ENCODE measurements at regions not wholly inside any gene's neighbourhood (a gene's known extent, or its start where the extent isn't known, plus 50 kb on each side); places are given as distances from the start of the nearest gene placed in this dataset.
"Not testable (repeated sequence)": the region's sequence is repeated elsewhere in the genome, so short reads cannot be mapped to it uniquely, and the experiment has no call there.

DNA sequence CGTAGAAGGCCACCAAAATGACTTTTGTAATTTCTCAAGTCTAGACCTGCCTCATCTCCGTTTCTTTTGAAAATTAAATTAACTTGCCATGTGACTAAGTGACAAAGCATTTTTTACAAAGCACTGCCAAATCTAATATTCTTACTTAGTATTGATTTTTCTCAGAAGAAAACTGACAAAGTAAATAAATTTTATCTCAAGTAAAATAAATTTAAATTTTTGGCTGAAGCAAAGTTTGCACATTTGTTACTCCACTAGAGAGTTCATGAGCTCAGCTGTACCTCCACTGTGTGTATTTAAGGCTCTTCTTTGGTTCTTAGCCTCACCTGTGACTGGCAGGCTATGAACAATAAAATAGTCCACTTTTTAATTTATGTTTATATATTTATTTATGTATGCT, 441.1 kb upstream of the PCDH10 start:
- DNase-seq: no peak

DNA sequence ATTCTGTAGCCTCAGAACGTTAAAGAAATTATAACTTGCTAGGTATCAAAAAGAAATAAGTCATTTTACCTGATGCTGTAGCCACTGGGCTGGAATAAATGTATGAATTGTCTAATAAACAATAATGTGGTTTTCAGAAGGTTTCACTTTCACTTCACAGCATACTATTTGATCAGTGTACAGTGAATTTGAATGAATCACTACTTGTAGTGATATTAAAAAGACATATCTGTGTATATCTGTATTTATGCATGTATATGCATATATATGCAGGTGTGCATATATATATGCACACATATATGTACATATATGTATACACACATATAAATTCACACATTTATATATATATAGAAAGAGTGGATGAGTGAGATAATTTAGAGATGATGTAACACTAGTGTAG, 440.0 kb upstream of the PCDH10 start:
- no peak for DNase-seq

DNA sequence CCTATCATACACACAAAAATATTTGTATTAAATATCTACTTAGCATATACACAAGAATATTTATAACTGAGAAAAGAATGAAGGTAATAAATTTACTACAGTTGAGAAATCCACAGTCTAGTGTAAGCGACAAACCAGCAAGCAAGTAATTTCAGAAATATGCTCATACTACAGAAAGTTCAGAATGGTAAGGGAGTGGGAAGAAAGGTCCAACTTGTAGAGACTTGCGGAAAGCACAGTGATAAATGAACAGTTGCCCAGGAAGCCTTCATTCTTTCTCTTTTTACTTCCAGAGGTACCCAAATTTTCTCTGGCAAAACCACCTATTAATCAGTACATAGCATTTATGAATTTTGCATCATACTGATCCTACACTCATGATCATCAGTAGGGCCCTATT, 438.1 kb upstream of the PCDH10 start:
- no peak for DNase-seq

DNA sequence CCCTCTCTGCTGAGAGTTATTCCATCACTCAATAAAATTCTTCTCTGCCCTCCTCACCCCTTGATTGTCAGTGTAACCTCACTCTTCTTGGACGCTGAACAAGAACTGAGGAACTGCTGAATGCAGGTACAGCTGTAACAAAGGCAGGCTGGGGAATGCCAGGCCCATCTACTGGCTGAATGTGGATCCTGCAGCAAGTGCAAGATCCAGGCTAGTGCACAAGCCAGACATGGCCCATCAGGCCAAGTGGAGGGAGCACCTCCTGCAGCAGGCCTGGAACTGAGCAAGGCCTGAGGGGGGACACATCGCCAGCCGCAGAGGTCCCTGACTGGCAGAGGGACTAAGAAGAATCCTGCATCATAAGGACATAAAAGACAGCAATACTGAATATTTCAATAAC, 411.8 kb upstream of the PCDH10 start:
- DNase-seq: no peak

DNA sequence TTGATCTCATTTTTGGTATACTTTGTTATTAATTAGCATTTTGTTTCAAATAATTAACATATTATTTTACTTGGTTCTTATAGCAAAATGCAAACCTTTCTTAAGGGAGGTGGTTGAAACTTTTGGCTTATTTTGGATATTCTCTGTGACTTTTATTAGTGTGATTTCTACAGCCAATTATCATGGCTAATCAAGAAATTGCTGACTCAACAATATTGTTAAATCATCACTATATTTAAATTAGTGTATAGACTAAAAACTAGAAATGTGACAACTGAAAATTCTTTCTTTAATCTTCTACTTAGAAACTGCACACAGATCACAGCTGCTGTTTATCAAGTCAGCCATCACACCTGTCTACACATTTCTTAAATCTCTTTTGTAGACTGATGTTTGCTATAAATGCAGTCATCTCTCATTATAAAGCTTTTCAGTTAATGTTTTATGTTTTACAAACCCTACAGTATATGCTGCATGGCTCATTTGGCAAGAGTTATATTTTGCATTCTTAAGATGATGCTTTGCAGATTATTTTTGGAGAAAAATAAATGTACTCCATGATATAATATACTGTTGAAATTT, 389.8 kb upstream of the PCDH10 start:
- DNase-seq: no peak

DNA sequence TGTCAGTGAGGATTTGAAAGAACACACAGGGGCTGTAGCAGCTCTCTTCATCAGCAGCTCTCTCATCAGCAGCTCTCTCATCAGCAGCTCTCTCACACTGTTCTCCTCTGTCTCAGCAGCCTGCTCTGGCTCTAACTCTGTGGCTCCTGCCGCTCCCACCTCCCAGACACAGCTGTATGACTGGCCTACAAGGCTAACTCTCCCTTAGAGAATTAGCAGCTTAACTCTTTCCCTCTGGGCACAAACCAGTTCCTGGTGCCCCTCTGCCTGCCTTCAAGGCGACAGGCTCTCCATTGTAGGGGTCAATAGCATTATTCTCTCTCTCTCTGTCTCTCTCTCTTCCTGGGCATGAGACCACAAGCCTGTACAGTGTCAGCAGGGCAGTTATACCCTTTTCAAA, 385.6 kb upstream of the PCDH10 start:
- no peak for DNase-seq

DNA sequence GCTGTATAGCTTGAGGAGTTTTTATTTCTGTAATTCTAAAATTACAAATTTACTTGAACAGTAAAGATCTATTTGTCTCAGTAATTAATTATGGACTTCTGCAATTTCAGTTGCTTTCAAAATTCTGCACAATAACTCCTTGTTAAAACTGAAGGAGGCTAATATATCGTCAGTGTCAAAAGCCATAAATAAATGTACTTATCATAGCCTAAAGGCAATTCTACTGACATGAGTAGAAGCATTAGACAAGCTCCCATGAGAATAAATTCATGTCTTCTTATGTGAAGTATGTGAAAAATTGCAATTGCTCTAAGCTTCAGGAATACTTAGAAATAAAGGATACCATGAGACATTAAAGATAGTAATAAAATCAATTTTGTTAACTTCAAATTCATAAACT, 381.2 kb upstream of the PCDH10 start:
- no peak for DNase-seq

DNA sequence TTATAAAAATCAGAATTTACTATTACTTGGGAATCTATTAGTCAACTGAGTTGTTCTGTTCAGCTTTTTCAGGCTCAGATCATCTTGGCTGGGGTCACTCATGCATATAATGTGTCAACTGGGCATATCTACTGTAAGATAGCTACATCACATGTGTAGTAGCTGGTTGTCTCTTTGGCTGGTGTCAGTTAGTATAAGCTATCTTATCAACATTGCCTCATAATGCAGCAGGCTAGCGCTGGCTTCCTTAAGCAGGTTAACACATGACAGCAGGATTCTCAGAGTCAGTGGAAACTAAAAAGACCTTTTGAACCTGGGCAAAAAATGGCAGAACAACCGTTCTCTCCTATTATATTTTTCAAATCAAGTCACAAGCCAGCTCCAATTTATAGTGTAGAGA, 378.3 kb upstream of the PCDH10 start:
- no peak for DNase-seq

DNA sequence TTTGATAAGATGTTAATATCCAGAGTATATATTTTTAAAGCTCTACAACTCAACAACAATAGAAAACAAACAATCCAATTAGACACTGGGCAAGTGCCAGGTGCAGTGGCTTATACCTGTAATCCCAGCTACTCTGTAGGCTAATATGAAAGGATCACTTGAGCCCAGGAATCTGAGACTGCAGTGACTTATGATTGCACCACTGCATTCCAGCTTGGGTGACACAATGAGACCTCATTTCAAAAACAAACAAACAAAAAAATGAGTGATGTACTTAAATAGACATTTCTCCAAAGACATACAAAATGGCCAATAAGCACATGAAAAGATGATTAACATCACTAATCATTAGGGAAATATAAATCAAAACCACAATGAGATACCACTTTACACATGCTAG, 356.8 kb upstream of the PCDH10 start:
- no peak for DNase-seq

DNA sequence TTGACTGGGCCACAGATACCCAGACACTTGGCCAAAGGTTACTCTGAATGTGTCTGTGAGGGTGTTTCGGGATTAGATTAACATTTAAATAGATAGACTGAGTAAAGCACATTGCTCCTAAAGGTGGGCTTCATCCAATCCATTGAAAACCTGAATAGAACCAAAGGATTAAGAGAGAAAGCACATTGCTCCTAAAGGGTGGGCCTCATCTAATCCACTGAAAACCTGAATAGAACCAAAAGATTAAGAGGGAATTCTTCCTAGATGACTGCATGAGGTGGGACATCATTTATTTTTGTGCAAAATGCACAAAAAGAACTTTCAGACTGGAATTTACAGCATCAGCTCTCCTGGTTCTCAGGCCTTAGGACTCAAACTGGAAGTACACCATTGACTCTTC, 351.2 kb upstream of the PCDH10 start:
- DNase-seq: no peak

DNA sequence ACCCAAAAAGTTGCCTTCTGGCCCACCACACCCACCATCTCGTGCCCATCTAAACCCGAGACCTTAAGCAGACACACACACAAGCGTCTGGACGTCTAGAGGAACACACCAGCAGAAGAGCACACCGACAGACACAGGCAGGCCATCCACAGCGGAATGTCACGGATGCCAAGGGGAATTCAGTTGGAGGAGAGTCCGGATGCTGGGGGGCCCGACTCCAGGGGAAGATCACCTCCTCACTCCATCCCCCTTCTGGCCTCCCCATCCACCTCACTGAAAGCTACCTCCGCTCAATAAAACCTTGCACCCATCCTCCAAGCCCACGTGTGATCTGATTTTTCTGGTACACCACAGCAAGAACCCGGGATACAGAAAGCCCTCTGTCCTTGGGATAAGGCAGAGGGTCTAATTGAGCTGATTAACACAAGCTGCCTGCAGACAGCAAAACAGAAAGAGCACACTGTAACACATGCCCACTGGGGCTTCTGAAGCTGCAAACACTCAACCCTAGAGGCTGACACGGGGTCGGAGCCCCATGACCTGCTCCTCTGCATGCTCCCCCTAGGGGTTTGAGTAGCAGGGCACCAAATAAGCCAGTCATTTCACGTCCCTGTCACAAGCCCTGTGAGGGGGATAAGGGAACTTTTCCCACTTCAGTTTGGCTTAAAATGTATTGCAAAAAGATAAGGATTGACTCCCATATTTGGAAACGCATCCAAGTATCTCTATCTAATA, 339.6 kb upstream of the PCDH10 start:
- no peak for DNase-seq

DNA sequence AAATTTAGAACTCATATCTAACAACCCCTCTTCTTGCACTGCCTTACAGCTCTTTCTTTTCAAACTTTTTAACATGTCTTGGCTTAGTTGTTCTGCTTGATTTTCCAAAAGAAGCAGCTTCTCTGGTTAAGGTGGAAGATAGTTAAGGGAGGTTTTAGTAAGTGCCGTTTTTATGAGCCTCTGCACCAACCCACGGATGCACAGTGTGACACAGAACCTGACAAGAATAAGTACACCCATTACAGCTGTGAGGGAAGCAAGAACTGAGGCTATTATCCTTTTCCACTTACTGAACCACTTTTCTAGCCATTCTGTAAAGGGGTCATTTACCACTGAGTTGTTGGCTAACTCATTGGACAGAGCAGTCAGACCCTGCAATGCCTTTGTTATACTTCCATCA, 336.0 kb upstream of the PCDH10 start:
- DNase-seq: not testable (repeated sequence)

DNA sequence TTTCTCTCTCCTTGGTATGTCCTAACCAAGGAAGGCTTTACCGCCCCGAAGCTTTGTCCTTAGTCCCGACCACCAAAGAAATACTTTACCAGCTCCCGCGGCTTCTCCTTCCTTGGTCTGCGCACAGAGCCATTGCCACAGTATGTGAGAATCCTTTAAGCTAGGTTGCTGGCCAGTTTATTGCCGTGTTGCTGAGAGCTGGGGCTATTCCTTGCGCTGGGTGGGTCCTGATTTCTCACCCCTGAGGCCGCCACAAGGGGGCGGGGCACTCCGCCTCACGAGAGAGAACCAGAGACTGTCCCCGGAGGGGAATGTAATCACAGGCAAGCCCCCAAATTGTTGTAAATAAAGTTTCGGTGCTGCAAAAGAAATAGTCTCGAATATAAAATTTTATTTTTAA, 331.0 kb upstream of the PCDH10 start:
- DNase-seq: no peak

DNA sequence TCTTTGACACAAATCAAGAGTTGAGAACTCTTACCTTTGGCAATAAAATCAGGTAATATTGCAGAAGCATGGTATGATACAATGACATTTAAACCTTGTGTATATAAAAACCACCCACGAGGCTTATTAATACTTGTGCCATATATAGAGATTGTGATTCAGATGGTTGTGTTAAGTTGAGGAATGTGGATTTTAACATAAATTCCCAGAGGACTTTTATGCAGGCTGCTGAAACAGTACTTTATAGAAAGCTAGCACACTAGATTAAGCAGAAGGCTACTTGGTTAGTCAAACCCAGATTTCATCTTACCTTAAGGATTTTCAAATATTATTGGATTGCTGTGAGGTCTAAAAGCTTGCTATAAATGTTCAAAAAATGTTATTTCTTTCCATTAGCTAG, 325.7 kb upstream of the PCDH10 start:
- no peak for DNase-seq

DNA sequence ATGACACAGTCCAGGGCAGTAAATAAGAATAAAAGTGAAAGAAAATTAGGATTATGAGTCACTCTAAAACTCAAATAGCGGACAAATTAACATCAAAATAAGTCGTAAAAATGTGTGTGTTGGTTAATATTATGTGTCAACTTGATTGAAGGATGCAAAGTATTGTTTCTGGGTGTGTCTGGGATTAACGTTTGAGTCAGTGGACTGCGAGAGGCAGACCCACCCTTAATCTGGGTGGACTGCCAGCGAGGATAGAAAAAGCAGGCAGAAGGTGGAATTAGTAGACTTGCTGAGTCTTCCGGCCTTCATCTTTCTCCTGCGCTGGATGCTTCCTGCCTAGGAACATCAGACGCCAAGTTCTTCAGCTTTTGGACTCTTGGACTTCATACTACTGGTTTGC, 324.3 kb upstream of the PCDH10 start:
- no peak for DNase-seq

DNA sequence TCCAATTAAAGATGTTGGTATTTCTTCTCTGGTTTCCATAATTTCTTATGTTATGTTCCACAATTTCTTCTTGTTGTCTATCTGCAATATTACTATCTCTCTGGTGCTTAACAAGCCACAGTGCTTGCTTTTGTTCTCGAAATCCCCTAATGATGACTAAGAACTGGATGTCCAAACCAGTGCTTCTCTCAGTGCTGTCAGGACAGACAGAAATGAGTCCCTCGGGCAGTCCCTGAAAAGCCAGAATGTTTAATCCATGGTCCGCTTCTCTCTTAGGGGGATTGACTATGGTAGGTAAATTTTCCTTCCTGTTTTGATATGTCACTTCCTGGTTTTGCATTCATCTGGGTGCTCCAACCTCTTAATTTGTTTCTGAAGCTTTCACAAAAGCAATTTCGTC, 321.6 kb upstream of the PCDH10 start:
- DNase-seq: no peak

DNA sequence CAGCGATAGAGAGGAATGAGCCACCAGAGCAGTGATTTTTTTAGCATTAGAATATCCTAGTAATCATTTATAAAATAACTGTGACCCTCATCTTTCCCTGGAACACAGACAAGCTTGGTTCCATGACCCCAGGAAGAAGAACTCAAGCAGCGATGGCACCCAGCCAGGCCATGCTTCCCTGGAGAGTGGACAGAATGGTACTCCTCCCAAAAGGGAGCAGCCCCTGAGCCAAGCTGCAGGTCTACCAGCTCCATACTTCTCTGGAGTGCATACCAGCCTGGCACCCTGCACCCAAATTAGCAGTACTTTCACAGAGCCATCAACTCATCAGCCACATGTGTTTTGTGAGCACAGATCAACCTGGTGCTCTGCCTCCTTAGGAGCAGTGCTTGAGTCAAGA, 310.9 kb upstream of the PCDH10 start:
- no peak for DNase-seq

DNA sequence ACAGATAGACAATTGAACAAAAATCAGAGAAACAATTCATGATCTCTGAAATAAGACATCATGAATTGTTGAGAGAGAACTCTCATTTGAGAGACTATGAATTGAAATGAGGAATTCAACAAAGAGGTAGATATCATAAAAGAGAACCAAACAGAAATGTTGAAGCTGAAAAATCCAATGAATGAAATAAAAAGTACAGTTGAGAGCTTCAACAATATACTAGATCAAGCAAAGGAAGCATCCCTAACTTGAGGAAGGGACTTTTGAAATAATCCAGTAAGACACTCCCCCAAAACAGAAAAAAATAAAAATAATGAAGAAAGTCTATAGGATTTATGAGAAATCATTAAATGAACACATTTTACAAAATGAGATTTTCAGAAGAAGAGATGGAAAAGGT, 310.0 kb upstream of the PCDH10 start:
- DNase-seq: no peak

DNA sequence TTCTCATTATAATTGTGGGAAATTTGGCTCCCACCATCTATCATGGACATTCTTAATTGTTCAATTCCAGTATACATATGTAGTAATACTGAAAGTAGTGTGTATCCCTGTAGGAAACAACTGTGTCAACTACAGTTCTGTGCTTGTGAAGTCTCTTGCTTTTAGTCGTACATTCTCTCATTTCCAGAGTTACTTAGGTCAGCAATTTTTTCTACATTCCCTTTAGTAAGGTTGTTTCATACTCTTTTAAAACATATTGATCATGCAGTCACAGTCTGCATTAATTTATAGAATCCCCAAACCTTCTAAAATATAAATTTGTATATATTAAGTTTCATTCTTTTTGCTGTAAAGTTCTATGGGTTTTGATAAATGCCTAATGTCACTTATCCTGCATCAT, 289.2 kb upstream of the PCDH10 start:
- no peak for DNase-seq

DNA sequence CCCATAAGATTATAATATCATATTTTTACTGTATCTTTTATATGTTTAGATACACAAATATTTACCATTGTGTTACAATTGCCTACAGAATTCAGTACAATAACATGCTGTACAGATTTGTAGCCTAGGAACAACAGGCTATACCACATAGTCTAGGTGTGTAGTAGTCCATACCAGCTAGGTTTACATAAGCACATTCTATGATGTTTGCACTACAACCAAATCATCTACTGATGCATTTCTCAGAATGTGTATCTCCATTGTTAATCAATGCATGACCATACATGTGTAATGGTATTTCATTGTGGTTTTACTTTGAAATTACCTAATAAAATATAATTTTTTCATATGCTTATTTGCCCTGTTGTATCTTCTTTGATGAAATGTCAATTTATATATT, 288.1 kb upstream of the PCDH10 start:
- no peak for DNase-seq

DNA sequence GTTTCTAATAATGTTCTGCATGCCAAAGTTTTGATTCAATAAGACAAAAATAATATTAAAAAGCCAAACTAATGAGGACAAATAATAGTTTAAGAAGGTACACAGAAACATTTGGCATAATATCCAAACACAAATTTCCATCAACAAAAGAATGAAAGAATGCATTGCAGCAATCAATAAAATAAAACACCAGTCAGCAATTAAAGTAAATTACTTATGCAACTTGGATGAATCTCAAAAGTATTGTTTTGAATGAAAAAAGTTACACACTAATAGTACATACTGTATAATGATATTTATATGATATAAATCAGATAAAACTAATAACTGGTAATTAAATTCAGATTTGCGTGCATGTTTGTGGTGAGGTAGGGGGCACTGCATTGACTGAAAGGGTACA, 285.5 kb upstream of the PCDH10 start:
- DNase-seq: no peak

DNA sequence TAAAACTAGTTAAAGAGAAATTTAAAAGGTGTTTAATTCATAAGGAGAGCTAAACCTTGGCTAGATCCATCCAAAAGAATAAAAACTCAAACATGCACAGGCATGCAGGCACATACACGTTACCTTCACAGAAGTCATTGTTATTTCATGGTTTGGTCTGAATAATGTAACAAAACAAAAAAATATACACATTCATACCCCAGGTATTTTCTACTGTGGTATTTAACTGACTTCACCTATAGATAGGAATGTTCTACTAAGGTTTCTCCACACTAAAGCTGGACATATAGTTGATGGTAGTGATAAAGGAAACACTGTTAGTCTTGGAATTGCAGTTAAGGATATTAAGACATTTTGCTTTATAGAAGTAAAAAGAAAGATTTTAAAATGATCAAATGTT, 283.6 kb upstream of the PCDH10 start:
- DNase-seq: no peak

DNA sequence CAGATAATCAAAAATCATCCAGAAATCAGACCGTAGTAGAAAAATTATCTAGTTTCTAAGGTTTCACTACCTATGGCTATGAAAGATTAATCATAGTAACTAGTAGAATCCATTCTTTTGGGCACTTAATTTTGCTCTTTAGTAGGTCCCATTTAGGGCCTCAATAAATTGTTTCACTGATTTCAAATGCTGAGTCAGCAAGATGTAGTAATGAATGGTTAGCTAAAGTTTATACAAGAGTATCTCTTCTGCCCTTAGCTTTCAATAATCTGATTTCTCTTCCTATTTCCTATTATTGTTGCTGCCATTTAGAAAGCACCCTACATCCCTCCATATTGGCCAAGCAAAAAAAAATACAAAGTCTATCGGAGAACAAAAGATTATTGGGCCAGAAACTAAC, 283.2 kb upstream of the PCDH10 start:
- DNase-seq: no peak

DNA sequence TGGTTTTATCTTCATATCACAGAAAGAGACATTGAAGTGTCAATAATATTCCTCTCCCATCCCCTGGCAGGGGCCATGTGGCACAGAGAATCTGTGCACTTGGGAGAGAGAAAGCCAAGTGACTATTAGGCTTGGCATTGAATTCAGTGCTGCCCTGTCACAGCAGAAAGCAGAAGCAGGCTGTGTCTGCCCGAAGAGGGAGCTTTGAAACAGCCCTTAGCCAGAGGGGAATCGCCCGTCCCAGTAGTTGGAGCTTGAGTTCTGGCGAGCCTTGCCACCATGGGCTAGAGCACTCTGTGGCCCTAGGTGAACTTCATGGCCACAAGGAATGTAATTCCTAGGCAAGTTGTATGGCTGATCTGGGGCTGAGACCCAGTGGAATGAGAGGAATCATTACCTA, 282.5 kb upstream of the PCDH10 start:
- DNase-seq: no peak

DNA sequence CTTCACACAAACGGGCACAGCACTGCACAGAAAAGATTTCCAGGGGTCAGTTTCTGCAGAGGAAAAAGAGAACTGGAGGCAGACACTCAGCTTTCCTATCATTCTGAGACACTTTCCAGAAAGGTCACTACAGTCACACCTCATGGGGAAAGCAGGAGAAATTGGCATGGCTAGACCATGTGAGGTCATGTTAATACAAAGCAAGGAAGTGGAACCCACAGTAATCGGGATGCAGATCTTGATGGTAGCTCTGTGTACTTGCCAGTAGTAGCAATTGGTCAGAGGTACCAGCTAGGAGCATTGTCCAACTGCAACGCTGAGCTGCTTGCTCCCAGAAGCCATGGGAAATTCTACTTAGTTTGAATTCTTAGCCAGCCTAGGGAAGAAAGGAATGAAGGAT, 255.3 kb upstream of the PCDH10 start:
- no peak for DNase-seq

Data from activated T-cell treated with anti-CD3 and anti-CD28 coated beads, Interleukin-2, amount 50 U/mL, for 1 hour (primary cell).